GM12878 (cell line): ENCODE measurements at regions not wholly inside any gene's neighbourhood (a gene's known extent, or its start where the extent isn't known, plus 50 kb on each side); places are given as distances from the start of the nearest gene placed in this dataset.

Experiments
- ATAC-seq: fragments of 200-7000 bp; cut with Tn5 transposase; 3 replicates; pipeline ENCODE4 v1.9.1; 2020; ENCODE audit warnings: mild to moderate bottlenecking, moderate library complexity
- BruUV-seq: library from RNA; stranded (reverse); fragments of 400-500 nt; replicated peaks from 2 replicates; lab custom pipeline; 2021; lab: Mats Ljungman, UMichigan
- CTCF ChIA-PET: fragments of 300-600 bp; sonication (Branson Sonifier 250); formaldehyde crosslinking; extraction: SDS; loops from one replicate; lab custom pipeline; 2021; ENCODE audit warnings: inconsistent platforms; lab: Yijun Ruan, JAX
- POLR2A ChIA-PET: fragments of 350-600 bp; formaldehyde crosslinking; extraction: SDS; loops from one replicate; lab custom pipeline; 2021; ENCODE audit warnings: inconsistent platforms; lab: Charles Lee
- RAD21 ChIA-PET: fragments of 300-600 bp; sonication (Branson Sonifier 250); formaldehyde crosslinking; loops from one replicate; lab custom pipeline; 2023; ENCODE audit warnings: antibody characterized with exemption; ENCODE audit not compliant: unreplicated experiment; lab: Charles Lee
- SMC1A ChIA-PET: fragments of 300-600 bp; sonication (Branson Sonifier 250); formaldehyde crosslinking; loops from one replicate; lab custom pipeline; 2023; ENCODE audit not compliant: unreplicated experiment, uncharacterized antibody; lab: Charles Lee
- DNase-seq: peaks from one replicate; pipeline ENCODE4 v3.0.0-alpha.2; 2011; ENCODE audit warnings: low read depth, low spot score
- FAIRE-seq: peaks from 3 replicates; lab custom pipeline; 2011; peaks lifted over from hg19 to GRCh38; lab: Jason Lieb, UNC
- H2AFZ ChIP-seq: 2 replicates; pipeline ENCODE4 v1.6.0; 2011; ENCODE audit warnings: low read depth, low read length, control low read depth; ENCODE audit not compliant: control insufficient read depth
- H3K27ac ChIP-seq: 2 replicates; pipeline ENCODE4 v1.5.1; 2011; ENCODE audit warnings: control low read depth; ENCODE audit not compliant: control insufficient read depth, insufficient read depth
- H3K27me3 ChIP-seq, 2 experiments: replicated peaks in 1 of 2; 2 replicates each; pipeline versions ENCODE4 v1.6.0 to v1.6.1; 2011; ENCODE audit warnings: low read length in 1 of 2; ENCODE audit not compliant: control insufficient read depth in 2 of 2, insufficient read depth in 2 of 2
- H3K36me3 ChIP-seq, 2 experiments: 2 replicates each; pipeline ENCODE4 v1.5.1; 2011; ENCODE audit warnings: low read length in 1 of 2; ENCODE audit not compliant: control insufficient read depth in 2 of 2, insufficient read depth in 2 of 2
- H3K4me1 ChIP-seq: 2 replicates; pipeline ENCODE4 v1.6.1; 2011; ENCODE audit warnings: mild to moderate bottlenecking, low read length, moderate library complexity, mixed read lengths; ENCODE audit not compliant: control insufficient read depth, insufficient read depth
- H3K4me2 ChIP-seq: 2 replicates; pipeline ENCODE4 v1.6.0; 2011; ENCODE audit warnings: control low read depth; ENCODE audit not compliant: control insufficient read depth, insufficient read depth
- H3K4me3 ChIP-seq: fragments of 200-600 bp; sonication (generic); 2 replicates; pipeline ENCODE4 v1.5.1; 2016
- H3K79me2 ChIP-seq: 2 replicates; pipeline ENCODE4 v1.6.0; 2011; ENCODE audit warnings: low read length; ENCODE audit not compliant: control insufficient read depth, insufficient read depth
- H3K9ac ChIP-seq: 2 replicates; pipeline ENCODE4 v1.8.0; 2011; ENCODE audit warnings: low read length, control low read depth, mixed read lengths; ENCODE audit not compliant: control insufficient read depth, insufficient read depth
- H3K9me3 ChIP-seq: replicated peaks from 3 replicates; pipeline ENCODE4 v1.5.1; 2011; ENCODE audit warnings: mild to moderate bottlenecking, low read length; ENCODE audit not compliant: control insufficient read depth, insufficient read depth
- H4K20me1 ChIP-seq: 2 replicates; pipeline ENCODE4 v1.6.0; 2011; ENCODE audit not compliant: control insufficient read depth, insufficient read depth
- CHD1 ChIP-seq: IDR thresholded peaks from 2 replicates; pipeline ENCODE4 v1.6.1; 2012; ENCODE audit warnings: low read depth, low read length, improper control_type of control experiment
- EED ChIP-seq: sonication (generic); IDR thresholded peaks from 2 replicates; pipeline ENCODE4 v1.6.1; 2016; ENCODE audit warnings: antibody characterized with exemption, low read depth
- POU2F2 ChIP-seq: IDR thresholded peaks from 3 replicates; pipeline ENCODE4 v1.6.1; 2011; ENCODE audit warnings: low read depth, mild to moderate bottlenecking, low read length, borderline replicate concordance
- SUPT20H ChIP-seq: IDR thresholded peaks from 2 replicates; pipeline ENCODE4 v1.6.1; 2011; ENCODE audit warnings: low read depth, mild to moderate bottlenecking, low read length, moderate library complexity, borderline replicate concordance; ENCODE audit not compliant: control insufficient read depth
- TBL1XR1 ChIP-seq: IDR thresholded peaks from 2 replicates; pipeline ENCODE4 v1.6.1; 2012; ENCODE audit warnings: low read depth, low read length, improper control_type of control experiment
- YBX1 ChIP-seq: fragments of 450-650 bp; IDR thresholded peaks from 2 replicates; pipeline ENCODE4 v1.6.1; 2016; ENCODE audit warnings: antibody characterized with exemption
- YY1 ChIP-seq: IDR thresholded peaks from 2 replicates; pipeline ENCODE4 v1.6.1; 2011; ENCODE audit warnings: low read depth, mild to moderate bottlenecking, low read length
- ZNF207 ChIP-seq: fragments of 450-650 bp; IDR thresholded peaks from 2 replicates; pipeline ENCODE4 v1.6.1; 2014; ENCODE audit warnings: antibody characterized with exemption, mild to moderate bottlenecking, borderline replicate concordance
- ZNF622 ChIP-seq: fragments of 450-650 bp; IDR thresholded peaks from 2 replicates; pipeline ENCODE4 v1.6.1; 2017; ENCODE audit warnings: mild to moderate bottlenecking, inconsistent platforms
- WGBS: methylation state at CpG from one replicate; pipeline ENCODE4 v1.1.6; 2016; ENCODE audit warnings: low lambda C conversion rate; ENCODE audit not compliant: insufficient replicate concordance, insufficient coverage; ENCODE audit errors: missing lambda C conversion rate; 5-methylcytosine and 5-hydroxymethylcytosine counted together
- in situ Hi-C: fragments of 300-500 bp; cut with MboI; formaldehyde crosslinking; loops from 9 replicates; pipeline ENCODE4 v1.14.3; 2018; ENCODE audit warnings: mixed read lengths
- intact Hi-C: fragments of 100-400 bp; cut with micrococcal nuclease; formaldehyde crosslinking; loops from one replicate; pipeline ENCODE4 v1.14.2; 2022; ENCODE audit not compliant: unreplicated experiment
- TF ChIP-seq, protein P1 (sequence below): fragments of 450-650 bp; formaldehyde crosslinking; IDR thresholded peaks from 2 replicates; pipeline ENCODE4 v1.4.0; 2022; ENCODE audit warnings: mild to moderate bottlenecking, moderate library complexity
- TF ChIP-seq, protein P2 (sequence below): fragments of 450-650 bp; IDR thresholded peaks from 2 replicates; pipeline ENCODE4 v1.6.1; 2018; ENCODE audit warnings: mild to moderate bottlenecking, low read depth, moderate library complexity; ENCODE audit not compliant: partially characterized antibody
- TF ChIP-seq, protein P3 (sequence below): fragments of 450-650 bp; IDR thresholded peaks from 2 replicates; pipeline ENCODE4 v1.6.1; 2016; ENCODE audit warnings: mild to moderate bottlenecking, moderate library complexity, borderline replicate concordance

DNA sequence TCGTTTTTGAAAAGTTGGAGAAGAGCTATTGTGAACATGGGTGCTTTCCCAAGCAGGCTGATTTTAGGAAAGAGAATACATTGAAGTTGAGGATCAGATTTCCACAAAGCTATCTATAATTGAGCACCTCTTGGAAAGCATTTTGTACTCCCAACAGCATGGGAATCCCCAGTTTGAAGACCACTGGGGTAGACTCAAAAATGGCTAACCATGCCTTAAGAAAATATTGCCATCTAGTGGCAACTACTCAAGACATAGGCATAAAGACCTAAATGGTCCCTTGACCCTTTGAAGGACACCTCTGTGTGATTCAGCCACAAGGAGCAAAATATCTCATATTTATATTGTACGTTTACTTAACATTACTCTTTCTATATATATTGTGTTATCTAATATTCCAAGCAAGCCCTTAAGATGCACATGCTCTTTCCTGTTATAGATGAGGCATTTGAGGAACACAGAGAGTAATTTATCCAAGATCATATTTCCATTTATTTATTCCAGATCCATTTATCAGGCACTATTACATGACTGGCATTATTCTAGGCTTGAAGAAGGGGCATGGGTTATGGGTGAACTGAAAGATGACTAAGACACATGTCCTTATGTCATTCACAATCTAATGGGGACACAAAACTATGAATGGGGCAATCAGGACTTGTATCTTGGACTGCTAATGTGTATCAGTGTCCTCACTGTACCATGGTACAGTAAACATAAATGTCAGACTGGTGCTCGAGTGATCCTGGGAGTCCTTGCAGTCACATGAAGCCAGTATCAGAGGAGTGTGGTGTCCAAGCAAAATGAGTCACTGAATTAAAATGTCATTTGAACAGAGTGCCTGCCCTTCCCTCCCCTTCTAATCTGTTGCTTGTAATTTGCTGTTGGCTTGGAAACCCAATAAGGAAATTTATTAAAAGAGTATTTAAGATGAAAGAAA, 121.0 kb upstream of the XPO1 start:
- peak; percentile 98 for ATAC-seq
- intact Hi-C loops = loop anchor here (5.0 to 10.0 kb wide), 2 partner anchors 124 to 232 kb away; partner anchors contain the start of gene XPO1
- RAD21 ChIA-PET = interaction anchor here (0.7 to 4.2 kb wide), 14 partner anchors 11 to 448 kb away, joined by 3 to 26 read pairs (median 4); partner anchors contain the start of gene XPO1
- TF ChIP-seq TBL1XR1 = no peak
- no peak for TF ChIP-seq CHD1
- no peak for TF ChIP-seq YBX1
- TF ChIP-seq, protein P1, sequence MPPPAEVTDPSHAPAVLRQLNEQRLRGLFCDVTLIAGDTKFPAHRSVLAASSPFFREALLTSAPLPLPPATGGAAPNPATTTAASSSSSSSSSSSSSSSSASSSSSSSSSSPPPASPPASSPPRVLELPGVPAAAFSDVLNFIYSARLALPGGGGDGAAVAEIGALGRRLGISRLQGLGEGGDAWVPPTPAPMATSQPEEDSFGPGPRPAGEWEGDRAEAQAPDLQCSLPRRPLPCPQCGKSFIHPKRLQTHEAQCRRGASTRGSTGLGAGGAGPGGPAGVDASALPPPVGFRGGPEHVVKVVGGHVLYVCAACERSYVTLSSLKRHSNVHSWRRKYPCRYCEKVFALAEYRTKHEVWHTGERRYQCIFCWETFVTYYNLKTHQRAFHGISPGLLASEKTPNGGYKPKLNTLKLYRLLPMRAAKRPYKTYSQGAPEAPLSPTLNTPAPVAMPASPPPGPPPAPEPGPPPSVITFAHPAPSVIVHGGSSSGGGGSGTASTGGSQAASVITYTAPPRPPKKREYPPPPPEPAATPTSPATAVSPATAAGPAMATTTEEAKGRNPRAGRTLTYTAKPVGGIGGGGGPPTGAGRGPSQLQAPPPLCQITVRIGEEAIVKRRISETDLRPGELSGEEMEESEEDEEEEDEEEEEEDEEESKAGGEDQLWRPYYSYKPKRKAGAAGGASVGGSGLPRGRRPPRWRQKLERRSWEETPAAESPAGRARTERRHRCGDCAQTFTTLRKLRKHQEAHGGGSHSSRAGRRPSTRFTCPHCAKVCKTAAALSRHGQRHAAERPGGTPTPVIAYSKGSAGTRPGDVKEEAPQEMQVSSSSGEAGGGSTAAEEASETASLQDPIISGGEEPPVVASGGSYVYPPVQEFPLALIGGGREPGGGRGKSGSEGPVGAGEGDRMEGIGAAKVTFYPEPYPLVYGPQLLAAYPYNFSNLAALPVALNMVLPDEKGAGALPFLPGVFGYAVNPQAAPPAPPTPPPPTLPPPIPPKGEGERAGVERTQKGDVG (CRISPR knock-in tag) = no peak
- no peak for TF ChIP-seq EED
- peak; percentile 72; the same call in 1 of the 2 replicates for TF ChIP-seq YY1
- TF ChIP-seq POU2F2 = no peak
- TF ChIP-seq SUPT20H = no peak
- TF ChIP-seq ZNF622 = no peak
- TF ChIP-seq, protein P2, sequence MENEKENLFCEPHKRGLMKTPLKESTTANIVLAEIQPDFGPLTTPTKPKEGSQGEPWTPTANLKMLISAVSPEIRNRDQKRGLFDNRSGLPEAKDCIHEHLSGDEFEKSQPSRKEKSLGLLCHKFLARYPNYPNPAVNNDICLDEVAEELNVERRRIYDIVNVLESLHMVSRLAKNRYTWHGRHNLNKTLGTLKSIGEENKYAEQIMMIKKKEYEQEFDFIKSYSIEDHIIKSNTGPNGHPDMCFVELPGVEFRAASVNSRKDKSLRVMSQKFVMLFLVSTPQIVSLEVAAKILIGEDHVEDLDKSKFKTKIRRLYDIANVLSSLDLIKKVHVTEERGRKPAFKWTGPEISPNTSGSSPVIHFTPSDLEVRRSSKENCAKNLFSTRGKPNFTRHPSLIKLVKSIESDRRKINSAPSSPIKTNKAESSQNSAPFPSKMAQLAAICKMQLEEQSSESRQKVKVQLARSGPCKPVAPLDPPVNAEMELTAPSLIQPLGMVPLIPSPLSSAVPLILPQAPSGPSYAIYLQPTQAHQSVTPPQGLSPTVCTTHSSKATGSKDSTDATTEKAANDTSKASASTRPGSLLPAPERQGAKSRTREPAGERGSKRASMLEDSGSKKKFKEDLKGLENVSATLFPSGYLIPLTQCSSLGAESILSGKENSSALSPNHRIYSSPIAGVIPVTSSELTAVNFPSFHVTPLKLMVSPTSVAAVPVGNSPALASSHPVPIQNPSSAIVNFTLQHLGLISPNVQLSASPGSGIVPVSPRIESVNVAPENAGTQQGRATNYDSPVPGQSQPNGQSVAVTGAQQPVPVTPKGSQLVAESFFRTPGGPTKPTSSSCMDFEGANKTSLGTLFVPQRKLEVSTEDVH = no peak
- TF ChIP-seq, protein P3, sequence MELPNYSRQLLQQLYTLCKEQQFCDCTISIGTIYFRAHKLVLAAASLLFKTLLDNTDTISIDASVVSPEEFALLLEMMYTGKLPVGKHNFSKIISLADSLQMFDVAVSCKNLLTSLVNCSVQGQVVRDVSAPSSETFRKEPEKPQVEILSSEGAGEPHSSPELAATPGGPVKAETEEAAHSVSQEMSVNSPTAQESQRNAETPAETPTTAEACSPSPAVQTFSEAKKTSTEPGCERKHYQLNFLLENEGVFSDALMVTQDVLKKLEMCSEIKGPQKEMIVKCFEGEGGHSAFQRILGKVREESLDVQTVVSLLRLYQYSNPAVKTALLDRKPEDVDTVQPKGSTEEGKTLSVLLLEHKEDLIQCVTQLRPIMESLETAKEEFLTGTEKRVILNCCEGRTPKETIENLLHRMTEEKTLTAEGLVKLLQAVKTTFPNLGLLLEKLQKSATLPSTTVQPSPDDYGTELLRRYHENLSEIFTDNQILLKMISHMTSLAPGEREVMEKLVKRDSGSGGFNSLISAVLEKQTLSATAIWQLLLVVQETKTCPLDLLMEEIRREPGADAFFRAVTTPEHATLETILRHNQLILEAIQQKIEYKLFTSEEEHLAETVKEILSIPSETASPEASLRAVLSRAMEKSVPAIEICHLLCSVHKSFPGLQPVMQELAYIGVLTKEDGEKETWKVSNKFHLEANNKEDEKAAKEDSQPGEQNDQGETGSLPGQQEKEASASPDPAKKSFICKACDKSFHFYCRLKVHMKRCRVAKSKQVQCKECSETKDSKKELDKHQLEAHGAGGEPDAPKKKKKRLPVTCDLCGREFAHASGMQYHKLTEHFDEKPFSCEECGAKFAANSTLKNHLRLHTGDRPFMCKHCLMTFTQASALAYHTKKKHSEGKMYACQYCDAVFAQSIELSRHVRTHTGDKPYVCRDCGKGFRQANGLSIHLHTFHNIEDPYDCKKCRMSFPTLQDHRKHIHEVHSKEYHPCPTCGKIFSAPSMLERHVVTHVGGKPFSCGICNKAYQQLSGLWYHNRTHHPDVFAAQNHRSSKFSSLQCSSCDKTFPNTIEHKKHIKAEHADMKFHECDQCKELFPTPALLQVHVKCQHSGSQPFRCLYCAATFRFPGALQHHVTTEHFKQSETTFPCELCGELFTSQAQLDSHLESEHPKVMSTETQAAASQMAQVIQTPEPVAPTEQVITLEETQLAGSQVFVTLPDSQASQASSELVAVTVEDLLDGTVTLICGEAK = no peak
- TF ChIP-seq ZNF207 = 0 out of 2 replicates have a peak, but pooled peaks have one; percentile 58

More for the DNA sequence above, 121.0 kb upstream of the XPO1 start:
- FAIRE-seq (peak; percentile 93), DNase-seq (peak; percentile 27)
- H3K4me1 ChIP-seq = no peaks in the 10 kb centered on the region
- WGBS = 35% methylated on average over 3 of the region's 3 CpGs
- H3K9me3 ChIP-seq = no peaks in the 10 kb centered on the region
- H3K79me2 ChIP-seq = no peaks in the 10 kb centered on the region
- no peaks in the 10 kb centered on the region for H3K36me3 ChIP-seq
- no peak overlapping the region for H3K9ac ChIP-seq
- H4K20me1 ChIP-seq = no peaks in the 10 kb centered on the region
- in situ Hi-C loops = no loop called here
- CTCF ChIA-PET = interaction anchor here (0.5 to 4.8 kb wide), 52 partner anchors 11 to 653 kb away, joined by 3 to 46 read pairs (median 3); partner anchors contain the start of gene XPO1
- POLR2A ChIA-PET = interaction anchor here (0.7 to 1.6 kb wide), 3 partner anchors 71 to 121 kb away, joined by 3 to 5 read pairs (median 5); partner anchors contain the start of gene XPO1
- no TSS peak for BruUV-seq
- SMC1A ChIA-PET = interaction anchor here (0.6 to 2.7 kb wide), 22 partner anchors 10 to 660 kb away, joined by 3 to 14 read pairs (median 3); no protein-coding TSS in a partner anchor
- no peaks in the 10 kb centered on the region for H3K27me3 ChIP-seq
- H3K27ac ChIP-seq = no peak overlapping the region
- peak overlapping the region; percentile 78 for H2AFZ ChIP-seq
- no peak overlapping the region for H3K4me2 ChIP-seq
- H3K4me3 ChIP-seq = no peak overlapping the region
